Endodermal cell (in vitro differentiated cells): ENCODE measurements at regions not wholly inside any gene's neighbourhood (a gene's known extent, or its start where the extent isn't known, plus 50 kb on each side); places are given as distances from the start of the nearest gene placed in this dataset.

Source experiments
- DNase-seq: peaks from one replicate; pipeline ENCODE4 v3.0.0-alpha.2; 2017
- H3K27ac ChIP-seq: 2 replicates; pipeline ENCODE4 v1.5.1; 2013; ENCODE audit warnings: mild to moderate bottlenecking, low read depth, low read length, moderate library complexity
- H3K27me3 ChIP-seq: 2 replicates; pipeline ENCODE4 v1.6.1; 2013; ENCODE audit warnings: mild to moderate bottlenecking, low read length, moderate library complexity; ENCODE audit not compliant: insufficient read depth, control insufficient read depth, poor library complexity, severe bottlenecking
- H3K36me3 ChIP-seq: 2 replicates; pipeline ENCODE4 v1.7.0; 2013; ENCODE audit warnings: mild to moderate bottlenecking, low read length, moderate library complexity; ENCODE audit not compliant: control insufficient read depth, insufficient read depth
- H3K4me1 ChIP-seq: one replicate; pipeline ENCODE4 v1.7.0; 2013; ENCODE audit warnings: low read length; ENCODE audit not compliant: control insufficient read depth, insufficient read depth
- H3K4me3 ChIP-seq: 2 replicates; pipeline ENCODE4 v1.5.1; 2013; ENCODE audit warnings: mild to moderate bottlenecking, low read length, moderate library complexity
- H3K9ac ChIP-seq: 2 replicates; pipeline ENCODE4 v1.6.1; 2013; ENCODE audit warnings: mild to moderate bottlenecking, low read length, moderate library complexity; ENCODE audit not compliant: poor library complexity, severe bottlenecking; ENCODE audit errors: extremely low read depth
- H3K9me3 ChIP-seq: 2 replicates; pipeline ENCODE4 v1.6.1; 2013; ENCODE audit warnings: mild to moderate bottlenecking, low read length, moderate library complexity; ENCODE audit not compliant: control insufficient read depth
- H3K27ac Mint-ChIP-seq: 2 replicates; pipeline ENCODE4 v1.8.0; 2020; ENCODE audit warnings: mixed read lengths
- H3K27me3 Mint-ChIP-seq: 2 replicates; pipeline ENCODE4 v1.8.0; 2021; ENCODE audit warnings: mild to moderate bottlenecking, mixed read lengths; ENCODE audit not compliant: insufficient read depth
- H3K36me3 Mint-ChIP-seq: 2 replicates; pipeline ENCODE4 v1.8.0; 2020; ENCODE audit warnings: low read depth, mixed read lengths
- H3K4me1 Mint-ChIP-seq: 2 replicates; pipeline ENCODE4 v1.8.0; 2020; ENCODE audit warnings: mixed read lengths
- H3K4me3 Mint-ChIP-seq: 2 replicates; pipeline ENCODE4 v1.8.0; 2020; ENCODE audit warnings: mild to moderate bottlenecking, moderate library complexity, mixed read lengths
- H3K9me3 Mint-ChIP-seq: 2 replicates; pipeline ENCODE4 v1.8.0; 2020; ENCODE audit warnings: mild to moderate bottlenecking, mixed read lengths
- CTCF ChIP-seq: fragments of 200-600 bp; sonication (generic); conservative IDR thresholded peaks from 2 replicates; pipeline ENCODE4 v1.5.0; 2021; ENCODE audit warnings: antibody characterized with exemption, mild to moderate bottlenecking
- WGBS, 2 experiments: methylation state at CpG; one replicate each; pipeline versions ENCODE4 v1.1.5 to v1.1.7; 2013; ENCODE audit warnings: missing lambda C conversion rate in 2 of 2, mixed read lengths in 1 of 2; ENCODE audit not compliant: insufficient coverage in 1 of 2, insufficient read length in 1 of 2; 5-methylcytosine and 5-hydroxymethylcytosine counted together

- H3K4me1 Mint-ChIP-seq: no peaks in the 10 kb centered on the region
- Histone ChIP-seq H3K9me3 (no peaks in the 10 kb centered on the region), H3K9ac (no peak overlapping the region), H3K36me3 (no peaks in the 10 kb centered on the region), H3K27ac (no peak overlapping the region), H3K27me3 (no peaks in the 10 kb centered on the region), H3K4me3 (no peak overlapping the region), H3K4me1 (no peaks in the 10 kb centered on the region)
- 78 to 83% methylated on average over 1 to 4 of the region's 4 CpGs for WGBS, 2 experiments
- H3K9me3 Mint-ChIP-seq: peaks cover 6% of the 10 kb centered on the region
- H3K27me3 Mint-ChIP-seq: peaks cover 8% of the 10 kb centered on the region
- TF ChIP-seq CTCF: no peak
- no peak overlapping the region for H3K4me3 Mint-ChIP-seq
- H3K36me3 Mint-ChIP-seq: no peaks in the 10 kb centered on the region
- H3K27ac Mint-ChIP-seq: no peak overlapping the region
- DNase-seq: no peak
Measured at GRCh38 chr1:14055442-14056223, 355.6 kb downstream of the PRDM2 start.

GRCh38 chr1:14057640-14058039 is 357.7 kb downstream of the PRDM2 start:
- Histone ChIP-seq H3K4me1 (no peaks in the 10 kb centered on the region), H3K27ac (no peak overlapping the region), H3K4me3 (no peak overlapping the region), H3K9ac (no peak overlapping the region), H3K27me3 (no peaks in the 10 kb centered on the region), H3K9me3 (no peaks in the 10 kb centered on the region), H3K36me3 (no peaks in the 10 kb centered on the region)
- TF ChIP-seq CTCF: no peak
- no peak for DNase-seq
- peaks cover 6% of the 10 kb centered on the region for H3K9me3 Mint-ChIP-seq
- H3K27ac Mint-ChIP-seq: no peak overlapping the region
- H3K36me3 Mint-ChIP-seq: no peaks in the 10 kb centered on the region
- no peaks in the 10 kb centered on the region for H3K4me1 Mint-ChIP-seq
- no peak overlapping the region for H3K4me3 Mint-ChIP-seq
- peaks cover 11% of the 10 kb centered on the region for H3K27me3 Mint-ChIP-seq
- WGBS, 2 experiments: 81 to 90% methylated on average over 3 of the region's 3 CpGs

DNA sequence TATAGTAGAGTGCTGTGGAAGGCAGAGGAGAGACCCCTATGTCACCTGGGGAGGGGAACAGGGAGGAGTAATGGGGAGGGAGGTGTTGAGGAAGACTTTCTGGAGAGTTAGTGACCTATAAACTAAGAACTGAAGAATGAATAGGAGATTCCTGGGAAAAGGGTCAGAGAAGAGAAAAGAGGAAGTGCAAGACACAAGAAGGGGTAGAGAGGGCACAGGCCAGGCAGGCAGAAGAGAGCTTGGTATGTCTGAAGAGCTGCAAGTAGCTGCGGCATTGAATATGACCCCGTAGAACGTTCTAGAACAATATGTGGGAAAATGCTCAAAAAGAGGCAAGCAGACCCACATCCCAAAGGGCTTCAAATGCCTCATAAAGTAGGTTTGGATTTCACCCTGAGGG is 361.2 kb downstream of the PRDM2 start:
- TF ChIP-seq CTCF: no peak
- peaks cover 6% of the 10 kb centered on the region for H3K9me3 Mint-ChIP-seq
- H3K27ac Mint-ChIP-seq: no peak overlapping the region
- DNase-seq: no peak
- no peaks in the 10 kb centered on the region for H3K4me1 Mint-ChIP-seq
- no peaks in the 10 kb centered on the region for H3K36me3 Mint-ChIP-seq
- 93 to 95% methylated on average over 3 of the region's 3 CpGs for WGBS, 2 experiments
- no peak overlapping the region for H3K9ac ChIP-seq
- H3K27me3 ChIP-seq: peaks cover under 1% of the 10 kb centered on the region
- H3K27me3 Mint-ChIP-seq: peaks cover 9% of the 10 kb centered on the region
- H3K4me1 ChIP-seq: no peaks in the 10 kb centered on the region
- no peak overlapping the region for H3K4me3 ChIP-seq
- H3K27ac ChIP-seq: no peak overlapping the region
- H3K36me3 ChIP-seq: no peaks in the 10 kb centered on the region
- no peak overlapping the region for H3K4me3 Mint-ChIP-seq
- H3K9me3 ChIP-seq: no peaks in the 10 kb centered on the region
